ENCODE measurements at regions not wholly inside any gene's neighbourhood (a gene's known extent, or its start where the extent isn't known, plus 50 kb on each side); places are given as distances from the start of the nearest gene placed in this dataset.
"Not testable (repeated sequence)": the region's sequence is repeated elsewhere in the genome, so short reads cannot be mapped to it uniquely, and the experiment has no call there.

DNA sequence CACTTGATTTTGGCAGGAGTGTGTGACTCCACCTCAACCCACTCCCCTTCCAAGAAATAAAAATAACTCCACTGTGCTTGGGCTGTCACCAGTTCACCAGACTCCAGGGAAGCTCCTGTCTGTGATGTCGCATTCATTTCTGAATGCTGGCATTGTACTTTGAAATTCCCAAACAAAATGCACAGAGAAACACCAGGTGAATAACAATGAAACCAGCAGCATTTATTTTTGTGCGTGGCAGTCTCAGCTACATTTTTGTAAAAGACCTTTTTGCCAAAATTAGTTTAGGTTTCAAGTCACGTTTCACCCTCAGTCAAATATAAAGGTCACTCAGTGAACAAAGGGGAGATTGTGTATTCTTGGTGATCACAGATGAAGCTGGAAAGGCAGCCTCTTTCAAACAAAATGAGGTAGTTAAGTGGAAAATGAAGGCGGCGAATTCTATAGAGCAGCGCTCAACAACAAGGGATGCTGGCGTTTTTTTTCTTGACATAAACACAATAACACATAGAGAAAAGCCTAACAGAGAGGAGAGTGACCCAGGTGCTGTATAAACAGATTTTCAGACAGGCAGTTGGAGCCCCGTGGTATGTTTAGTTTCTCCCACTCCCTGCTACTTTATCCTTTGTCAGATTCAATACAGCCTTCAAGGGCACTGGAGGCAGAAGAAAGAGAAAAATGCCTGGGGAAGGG is 210.3 kb upstream of the GCFC2 start:
- no peak for TF ChIP-seq Cebpa-rat (IDR thresholded peaks at IDR 0.05)
- Histone ChIP-seq H4K20me1 (no peaks in the 10 kb centered on the region), H3K9me3 (no peaks in the 10 kb centered on the region), H3K4me2 (no peak overlapping the region), H3K9ac (no peak overlapping the region), H3K27ac (no peak overlapping the region), H3K4me3 (no peak overlapping the region), H3K4me1 (no peaks in the 10 kb centered on the region), H3K36me3 (no peaks in the 10 kb centered on the region), H3K27me3 (no peaks in the 10 kb centered on the region)

DNA sequence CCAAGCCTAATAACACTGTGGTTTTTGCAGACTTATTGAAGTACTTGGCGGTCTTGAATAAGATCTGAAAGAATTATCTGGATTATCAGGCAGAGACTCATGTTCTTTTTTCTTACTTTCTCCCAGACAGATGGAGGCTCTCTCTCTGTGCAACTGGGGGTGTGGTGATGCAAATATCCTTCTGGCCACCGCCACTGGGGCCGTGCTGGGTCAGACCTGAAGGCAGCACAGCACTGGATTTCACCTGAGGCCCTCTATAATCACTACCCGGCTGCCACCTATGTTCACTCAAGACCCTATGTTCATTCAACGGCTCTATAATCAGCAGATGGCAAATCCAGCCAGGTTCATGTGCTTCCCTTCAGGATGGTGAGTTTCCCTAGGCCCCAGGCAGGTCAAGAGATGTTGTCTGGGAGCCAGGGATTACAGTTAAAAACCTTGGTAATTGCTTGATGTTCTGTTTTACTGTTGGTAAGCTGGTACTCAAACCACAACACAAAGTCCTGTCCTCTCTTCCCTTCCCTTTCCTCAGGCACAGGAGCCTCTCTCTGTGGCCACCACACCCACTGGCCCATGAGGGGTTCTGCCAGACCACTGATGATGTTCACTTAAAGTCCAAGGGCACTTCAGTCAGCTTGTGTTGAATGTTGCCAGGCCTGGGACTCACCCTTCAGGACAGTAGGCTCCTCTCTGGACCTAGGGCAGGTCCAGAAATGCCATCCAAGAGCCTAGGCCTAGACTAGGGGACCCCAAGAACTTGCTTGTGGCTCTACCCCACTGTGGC is 205.3 kb upstream of the GCFC2 start:
- no peaks in the 10 kb centered on the region for H4K20me1 ChIP-seq
- no peak overlapping the region for H3K4me2 ChIP-seq
- H3K9ac ChIP-seq, result no peak overlapping the region
- H3K27me3 ChIP-seq, result no peaks in the 10 kb centered on the region
- TF ChIP-seq Cebpa-rat (IDR thresholded peaks at IDR 0.05), result no peak
- H3K36me3 ChIP-seq, result no peaks in the 10 kb centered on the region
- no peak overlapping the region for H3K4me3 ChIP-seq
- H3K27ac ChIP-seq, result no peak overlapping the region
- no peaks in the 10 kb centered on the region for H3K4me1 ChIP-seq
- H3K9me3 ChIP-seq, result no peaks in the 10 kb centered on the region

DNA sequence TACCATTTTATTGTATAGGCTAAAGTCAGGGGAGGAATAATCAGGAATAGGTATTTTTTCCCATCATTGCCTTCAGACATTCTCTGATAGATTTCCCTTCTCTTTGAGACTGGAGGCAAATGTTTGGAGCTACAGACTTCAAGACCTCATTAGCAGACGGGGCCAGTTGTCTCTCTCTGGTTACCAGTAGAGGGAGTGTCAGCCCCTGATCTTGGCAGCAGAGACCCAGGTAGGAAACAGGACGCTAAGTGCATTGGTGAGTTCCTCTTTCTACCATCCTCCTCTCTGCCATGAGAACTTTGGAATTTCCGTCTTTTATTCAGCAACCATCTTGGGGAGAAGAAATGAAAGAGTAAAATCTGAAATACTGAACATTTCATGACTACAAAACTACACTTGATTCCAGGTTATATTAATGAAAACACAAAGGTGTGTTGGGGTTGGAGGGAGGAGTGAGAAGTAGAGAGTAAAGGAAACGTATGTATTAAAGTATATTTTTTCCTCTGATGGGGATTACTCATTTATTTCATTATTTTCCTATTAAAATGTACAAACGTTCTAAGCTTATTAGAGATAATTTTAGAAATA is 186.2 kb upstream of the GCFC2 start:
- Histone ChIP-seq H3K27ac (no peak overlapping the region), H3K36me3 (no peaks in the 10 kb centered on the region), H3K9ac (no peak overlapping the region), H3K4me1 (no peaks in the 10 kb centered on the region), H3K4me3 (no peak overlapping the region), H3K27me3 (no peaks in the 10 kb centered on the region), H3K9me3 (no peaks in the 10 kb centered on the region), H4K20me1 (no peaks in the 10 kb centered on the region), H3K4me2 (no peak overlapping the region)
- no peak for TF ChIP-seq Cebpa-rat (IDR thresholded peaks at IDR 0.05)

DNA sequence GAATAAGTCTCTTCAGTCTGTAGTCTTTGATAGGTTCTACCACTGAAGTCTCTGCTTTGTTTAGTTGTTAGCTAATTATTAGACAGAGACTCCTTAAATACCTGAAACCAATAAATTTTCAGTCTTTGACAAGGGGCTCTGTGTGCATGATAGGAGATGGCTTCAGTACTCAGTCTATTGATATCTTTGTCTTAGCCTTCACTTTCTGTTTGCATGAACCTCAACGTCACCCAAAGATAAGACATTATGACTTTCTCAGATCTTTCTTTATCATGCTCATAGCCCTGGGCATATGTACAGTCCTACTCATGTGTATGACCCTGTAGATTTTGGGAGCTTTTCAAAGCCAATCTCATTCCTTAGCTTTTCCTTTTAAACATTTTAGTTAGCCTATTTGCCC is 183.5 kb upstream of the GCFC2 start:
- Histone ChIP-seq H3K4me2 (no peak overlapping the region), H3K36me3 (no peaks in the 10 kb centered on the region), H4K20me1 (no peaks in the 10 kb centered on the region), H3K4me1 (no peaks in the 10 kb centered on the region), H3K9me3 (no peaks in the 10 kb centered on the region), H3K27ac (no peak overlapping the region), H3K27me3 (no peaks in the 10 kb centered on the region), H3K4me3 (no peak overlapping the region), H3K9ac (no peak overlapping the region)
- TF ChIP-seq Cebpa-rat (IDR thresholded peaks at IDR 0.05), result no peak

DNA sequence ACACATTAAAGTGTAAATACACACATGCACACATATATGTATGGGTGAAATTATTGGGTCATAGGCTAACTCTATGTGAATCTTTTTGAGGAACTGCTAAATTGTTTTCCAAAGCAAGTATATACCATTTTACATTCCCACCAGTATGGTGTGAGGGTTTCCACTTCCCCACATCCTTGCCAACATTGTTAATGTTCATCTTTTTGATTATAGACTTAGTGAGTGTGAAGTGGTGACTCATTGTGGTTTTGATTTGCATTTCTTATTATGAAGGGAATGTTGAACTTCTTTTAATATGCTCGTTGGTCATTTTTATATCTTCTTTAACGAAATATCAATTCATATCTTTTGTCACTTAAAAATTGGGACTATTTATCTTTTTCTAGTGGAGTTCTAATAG is 181.8 kb upstream of the GCFC2 start:
- Histone ChIP-seq H3K36me3 (no peaks in the 10 kb centered on the region), H3K4me2 (no peak overlapping the region), H3K9me3 (no peaks in the 10 kb centered on the region), H4K20me1 (no peaks in the 10 kb centered on the region), H3K27me3 (no peaks in the 10 kb centered on the region), H3K27ac (no peak overlapping the region), H3K4me1 (no peaks in the 10 kb centered on the region), H3K4me3 (no peak overlapping the region), H3K9ac (no peak overlapping the region)
- TF ChIP-seq Cebpa-rat (IDR thresholded peaks at IDR 0.05), result no peak

DNA sequence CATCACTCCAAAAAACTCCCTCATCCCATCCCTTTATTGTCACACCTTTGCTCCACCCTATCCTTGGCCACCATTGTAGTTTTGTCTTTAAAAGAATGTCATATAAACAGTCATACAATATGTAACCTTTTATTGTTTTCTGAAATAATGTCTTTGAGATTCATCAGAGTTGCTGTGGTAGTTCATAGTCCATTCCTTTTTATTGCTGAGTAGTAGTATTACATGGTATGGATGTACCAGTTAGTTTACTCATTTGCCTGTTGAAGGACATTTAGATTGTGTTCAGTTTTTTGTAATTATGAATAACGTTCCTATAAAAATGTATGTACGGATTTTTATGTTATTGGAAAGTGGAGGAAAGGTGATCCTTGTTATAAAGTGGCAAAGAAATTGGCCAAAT is 171.8 kb upstream of the GCFC2 start:
- TF ChIP-seq Cebpa-rat (IDR thresholded peaks at IDR 0.05), result no peak
- H4K20me1 ChIP-seq, result no peaks in the 10 kb centered on the region
- no peaks in the 10 kb centered on the region for H3K4me1 ChIP-seq
- no peak overlapping the region for H3K4me3 ChIP-seq
- no peak overlapping the region for H3K4me2 ChIP-seq
- no peaks in the 10 kb centered on the region for H3K9me3 ChIP-seq
- H3K27me3 ChIP-seq, result no peaks in the 10 kb centered on the region
- no peaks in the 10 kb centered on the region for H3K36me3 ChIP-seq
- H3K27ac ChIP-seq, result no peak overlapping the region
- H3K9ac ChIP-seq, result no peak overlapping the region

DNA sequence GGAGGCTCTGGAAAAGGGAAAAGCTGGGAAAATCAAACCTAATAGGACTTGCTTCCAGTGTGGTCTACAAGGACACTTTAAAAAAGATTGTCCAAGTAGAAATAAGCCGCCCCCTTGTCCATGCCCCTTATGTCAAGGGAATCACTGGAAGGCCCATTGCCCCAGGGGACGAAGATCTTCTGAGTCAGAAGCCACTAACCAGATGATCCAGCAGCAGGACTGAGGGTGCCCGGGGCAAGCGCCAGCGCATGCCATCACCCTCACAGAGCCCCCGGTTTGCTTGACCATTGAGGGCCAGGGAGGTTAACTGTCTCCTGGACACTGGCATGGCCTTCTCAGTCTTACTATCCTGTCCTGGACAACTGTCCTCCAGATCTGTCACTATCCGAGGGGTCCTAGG is 164.9 kb upstream of the GCFC2 start:
- not testable (repeated sequence) for H3K27ac ChIP-seq, H3K36me3 ChIP-seq, H3K4me2 ChIP-seq, H3K4me1 ChIP-seq, H3K9me3 ChIP-seq, H4K20me1 ChIP-seq, H3K27me3 ChIP-seq, H3K4me3 ChIP-seq, H3K9ac ChIP-seq

DNA sequence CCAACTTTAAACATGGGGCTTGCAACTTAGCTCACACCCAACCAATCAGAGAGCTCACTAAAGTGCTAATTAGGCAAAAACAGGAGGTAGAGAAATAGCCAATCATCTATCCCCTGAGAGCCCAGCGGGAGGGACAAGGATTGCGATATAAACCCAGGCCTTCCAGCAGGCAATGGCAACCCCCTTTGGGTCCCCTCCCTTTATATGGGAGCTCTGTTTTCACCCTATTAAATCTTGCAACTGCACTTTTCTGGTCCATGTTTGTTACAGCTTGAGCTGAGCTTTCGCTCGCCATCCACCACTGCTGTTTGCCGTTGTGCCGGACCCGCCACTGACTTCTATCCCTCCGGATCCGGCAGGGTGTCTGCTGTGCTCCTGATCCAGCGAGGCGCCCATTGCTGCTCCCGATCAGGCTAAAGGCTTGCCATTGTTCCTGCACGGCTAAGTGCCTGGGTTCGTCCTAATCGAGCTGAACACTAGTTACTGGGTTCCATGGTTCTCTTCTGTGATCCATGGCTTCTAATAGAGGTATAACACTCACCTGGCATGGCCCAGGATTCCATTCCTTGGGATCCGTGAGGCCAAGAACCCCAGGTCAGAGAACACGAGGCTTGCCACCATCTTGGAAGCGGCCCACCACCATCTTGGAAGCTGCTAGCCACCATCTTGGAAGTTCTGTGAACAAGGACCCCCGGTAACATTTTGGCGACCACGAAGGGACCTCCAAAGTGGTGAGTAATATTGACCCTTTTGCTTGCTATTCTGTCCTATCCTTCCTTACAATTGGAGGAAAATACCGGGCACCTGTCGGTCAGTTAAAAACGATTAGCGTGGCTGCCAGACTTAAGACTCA is 161.3 kb upstream of the GCFC2 start:
- H3K4me1 ChIP-seq, H3K4me2 ChIP-seq, H3K27me3 ChIP-seq: not testable (repeated sequence)

DNA sequence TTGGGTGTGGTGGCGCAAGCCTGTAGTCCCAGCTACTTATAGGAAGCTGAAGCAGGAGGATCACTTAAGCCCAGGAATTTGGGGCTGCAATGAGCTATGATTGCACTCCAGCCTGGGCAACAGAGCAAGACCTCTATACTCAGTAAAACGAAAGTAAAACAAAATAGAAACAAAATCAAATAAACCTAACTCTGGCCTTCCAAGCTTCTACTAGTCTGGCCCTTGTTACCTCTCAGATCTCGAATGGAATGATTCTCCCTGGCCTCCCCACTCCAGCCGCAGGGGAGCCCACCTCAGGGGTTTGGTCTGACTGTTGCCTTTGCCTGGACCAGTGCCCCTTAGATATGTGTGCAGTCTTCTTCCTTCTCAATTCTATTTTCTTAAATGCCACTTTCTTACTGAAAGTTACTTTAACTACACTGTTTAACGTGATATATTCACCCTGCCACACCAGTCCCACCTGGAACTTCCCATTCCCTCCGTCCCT is 160.0 kb upstream of the GCFC2 start:
- H4K20me1 ChIP-seq, result no peaks in the 10 kb centered on the region
- no peak overlapping the region for H3K4me3 ChIP-seq
- no peaks in the 10 kb centered on the region for H3K36me3 ChIP-seq
- H3K27ac ChIP-seq, result no peak overlapping the region
- H3K9ac ChIP-seq, result no peak overlapping the region
- no peak for TF ChIP-seq Cebpa-rat (IDR thresholded peaks at IDR 0.05)
- no peaks in the 10 kb centered on the region for H3K4me1 ChIP-seq
- no peaks in the 10 kb centered on the region for H3K9me3 ChIP-seq
- no peak overlapping the region for H3K4me2 ChIP-seq
- no peaks in the 10 kb centered on the region for H3K27me3 ChIP-seq

More for the DNA sequence above, 161.3 kb upstream of the GCFC2 start:
- H3K9ac ChIP-seq, H3K4me3 ChIP-seq, H3K36me3 ChIP-seq, H3K9me3 ChIP-seq, H4K20me1 ChIP-seq, H3K27ac ChIP-seq: not testable (repeated sequence)

All from BLaER1 (cell line).